ENCODE measurements at regions not wholly inside any gene's neighbourhood (a gene's known extent, or its start where the extent isn't known, plus 50 kb on each side); places are given as distances from the start of the nearest gene placed in this dataset.

DNA sequence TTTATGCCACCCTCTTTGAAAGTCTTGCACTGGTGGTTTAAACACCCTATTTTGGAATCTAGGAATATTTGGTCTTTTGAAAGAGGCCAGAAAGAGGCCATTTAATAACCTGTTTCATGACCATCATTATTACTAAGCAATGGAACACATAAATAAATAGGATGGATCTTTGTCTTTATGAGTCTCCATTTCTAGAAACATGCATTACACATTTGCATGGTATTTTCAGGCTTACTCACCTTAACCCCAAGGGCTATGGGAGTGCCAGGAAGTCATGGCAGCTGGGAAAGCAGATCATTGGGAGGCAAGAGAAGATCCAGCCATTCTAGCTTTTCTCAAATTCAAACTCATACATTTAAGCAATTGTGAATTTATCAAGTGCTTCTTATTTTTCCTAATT, 185.8 kb upstream of the POU2AF2 start:
- no peak for ATAC-seq (ENCODE audit: low FRiP score in 2 of 2)
- Histone ChIP-seq H3K4me1 (no peaks in the 10 kb centered on the region), H3K9me3 (no peaks in the 10 kb centered on the region), H3K36me3 (no peaks in the 10 kb centered on the region), H3K27ac (no peak overlapping the region), H3K4me3 (no peak overlapping the region), H3K27me3 (no peaks in the 10 kb centered on the region)
- DNase-seq, result no peak
- TF ChIP-seq POLR2AphosphoS5 (IDR thresholded peaks at IDR 0.05), result no peak

DNA sequence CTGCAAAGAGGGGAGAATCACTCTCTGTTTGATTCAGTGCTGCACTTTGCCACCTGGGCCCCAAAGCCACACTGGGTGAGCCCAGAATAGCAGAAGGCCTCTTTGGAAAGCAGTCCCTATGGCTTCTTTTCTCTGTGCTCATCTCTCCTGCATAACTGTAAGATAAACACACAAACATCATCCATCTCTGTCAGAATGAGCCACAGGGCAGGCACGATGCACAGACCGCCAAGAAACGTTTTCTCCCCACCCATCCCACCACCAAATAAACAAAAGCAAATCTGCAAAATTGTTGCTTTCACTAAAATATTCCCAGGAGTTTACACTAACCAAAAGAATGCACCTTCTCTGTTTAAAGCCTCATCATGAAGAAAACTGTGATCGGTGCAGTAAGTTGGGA, 196.4 kb upstream of the POU2AF2 start:
- DNase-seq (no peak), ATAC-seq (ENCODE audit: low FRiP score in 2 of 2) (no peak)
- TF ChIP-seq EP300 (IDR thresholded peaks at IDR 0.05) (no peak), POLR2A (IDR thresholded peaks at IDR 0.05) (no peak), POLR2AphosphoS5 (IDR thresholded peaks at IDR 0.05) (no peak)
- TF ChIP-seq, protein P1, sequence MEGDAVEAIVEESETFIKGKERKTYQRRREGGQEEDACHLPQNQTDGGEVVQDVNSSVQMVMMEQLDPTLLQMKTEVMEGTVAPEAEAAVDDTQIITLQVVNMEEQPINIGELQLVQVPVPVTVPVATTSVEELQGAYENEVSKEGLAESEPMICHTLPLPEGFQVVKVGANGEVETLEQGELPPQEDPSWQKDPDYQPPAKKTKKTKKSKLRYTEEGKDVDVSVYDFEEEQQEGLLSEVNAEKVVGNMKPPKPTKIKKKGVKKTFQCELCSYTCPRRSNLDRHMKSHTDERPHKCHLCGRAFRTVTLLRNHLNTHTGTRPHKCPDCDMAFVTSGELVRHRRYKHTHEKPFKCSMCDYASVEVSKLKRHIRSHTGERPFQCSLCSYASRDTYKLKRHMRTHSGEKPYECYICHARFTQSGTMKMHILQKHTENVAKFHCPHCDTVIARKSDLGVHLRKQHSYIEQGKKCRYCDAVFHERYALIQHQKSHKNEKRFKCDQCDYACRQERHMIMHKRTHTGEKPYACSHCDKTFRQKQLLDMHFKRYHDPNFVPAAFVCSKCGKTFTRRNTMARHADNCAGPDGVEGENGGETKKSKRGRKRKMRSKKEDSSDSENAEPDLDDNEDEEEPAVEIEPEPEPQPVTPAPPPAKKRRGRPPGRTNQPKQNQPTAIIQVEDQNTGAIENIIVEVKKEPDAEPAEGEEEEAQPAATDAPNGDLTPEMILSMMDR (IDR thresholded peaks at IDR 0.05), result no peak
- Histone ChIP-seq H3K9me3 (no peaks in the 10 kb centered on the region), H3K36me3 (no peaks in the 10 kb centered on the region), H3K27me3 (no peaks in the 10 kb centered on the region), H3K27ac (no peak overlapping the region), H3K4me1 (no peaks in the 10 kb centered on the region), H3K4me3 (no peak overlapping the region)
- 82 to 91% methylated on average over 4 of the region's 4 CpGs for WGBS, 2 donors

DNA sequence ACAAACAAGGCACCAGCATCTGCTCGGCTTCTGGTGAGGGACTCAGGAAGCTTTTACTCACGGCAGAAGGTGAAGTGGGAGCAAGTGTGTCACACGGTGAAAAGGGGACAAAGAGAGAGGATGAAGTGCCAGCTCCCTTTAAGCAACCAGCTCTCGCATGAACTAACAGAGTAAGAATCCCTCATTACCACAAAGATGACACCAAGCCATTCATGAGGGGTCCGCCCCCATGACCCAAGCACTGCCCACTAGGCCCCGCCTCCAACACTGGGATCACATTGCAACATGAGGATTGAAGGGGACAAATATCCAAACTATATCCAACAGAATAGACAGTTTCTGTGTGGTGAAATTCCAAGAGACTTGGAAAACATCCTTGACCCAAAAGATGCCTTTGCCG, 198.2 kb upstream of the POU2AF2 start:
- no peaks in the 10 kb centered on the region for H3K27me3 ChIP-seq
- DNase-seq (no peak), ATAC-seq (ENCODE audit: low FRiP score in 2 of 2) (no peak)
- 81 to 90% methylated on average over 7 of the region's 7 CpGs for WGBS, 2 donors
- H3K4me3 ChIP-seq, result no peak overlapping the region
- no peaks in the 10 kb centered on the region for H3K9me3 ChIP-seq
- TF ChIP-seq POLR2A (IDR thresholded peaks at IDR 0.05) (no peak), POLR2AphosphoS5 (IDR thresholded peaks at IDR 0.05) (no peak)
- no peaks in the 10 kb centered on the region for H3K4me1 ChIP-seq
- H3K36me3 ChIP-seq, result no peaks in the 10 kb centered on the region
- no peak overlapping the region for H3K27ac ChIP-seq

DNA sequence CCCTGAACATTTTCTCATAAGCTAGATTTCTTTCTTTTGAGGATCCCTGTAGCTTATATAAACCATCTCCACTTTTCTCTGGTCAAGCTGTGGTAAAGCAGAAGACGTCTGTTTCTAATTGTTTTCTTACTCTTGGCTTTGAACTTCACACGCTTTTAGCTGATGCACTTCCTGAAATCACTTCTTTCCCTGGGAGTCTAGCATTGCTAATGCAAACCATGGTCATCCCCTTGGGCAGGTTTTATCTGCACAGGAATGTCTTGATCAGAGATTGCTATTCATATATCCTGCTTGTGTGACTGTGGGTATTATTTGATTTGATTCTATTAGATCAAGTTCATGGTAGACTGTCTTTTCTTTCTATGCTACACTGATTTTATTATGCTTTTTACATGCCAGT, 199.2 kb upstream of the POU2AF2 start:
- Histone ChIP-seq H3K27ac (no peak overlapping the region), H3K4me3 (no peak overlapping the region), H3K9me3 (no peaks in the 10 kb centered on the region), H3K36me3 (no peaks in the 10 kb centered on the region), H3K27me3 (no peaks in the 10 kb centered on the region), H3K4me1 (no peaks in the 10 kb centered on the region)
- 47 to 68% methylated on average over 2 of the region's 2 CpGs for WGBS, 2 donors
- no peak for TF ChIP-seq POLR2AphosphoS5 (IDR thresholded peaks at IDR 0.05)
- no peak for TF ChIP-seq POLR2A (IDR thresholded peaks at IDR 0.05)
- no peak for TF ChIP-seq EP300 (IDR thresholded peaks at IDR 0.05)
- TF ChIP-seq, protein P1 (IDR thresholded peaks at IDR 0.05), result no peak
- DNase-seq (no peak), ATAC-seq (ENCODE audit: low FRiP score in 2 of 2) (no peak)

DNA sequence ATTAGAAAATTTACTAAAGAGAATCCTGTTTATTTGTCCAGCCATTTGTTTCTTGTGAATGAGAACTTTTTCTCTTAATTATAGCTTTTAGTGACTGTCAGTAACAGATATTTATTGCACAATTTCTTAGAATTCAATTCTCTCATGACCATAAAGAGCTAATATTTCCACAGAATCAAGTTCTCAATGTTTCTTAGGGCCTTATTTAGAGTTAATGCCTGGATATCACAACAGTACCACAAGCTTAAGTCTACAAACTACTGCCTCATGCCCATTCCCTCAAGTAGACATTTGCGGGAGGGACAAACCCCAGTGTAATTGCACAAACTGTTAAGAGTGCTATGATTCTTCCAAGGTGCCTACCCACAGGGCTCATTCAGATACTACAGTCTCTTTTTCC, 199.7 kb upstream of the POU2AF2 start:
- no peaks in the 10 kb centered on the region for H3K36me3 ChIP-seq
- no peak overlapping the region for H3K4me3 ChIP-seq
- no peaks in the 10 kb centered on the region for H3K27me3 ChIP-seq
- no peaks in the 10 kb centered on the region for H3K9me3 ChIP-seq
- no peak overlapping the region for H3K27ac ChIP-seq
- DNase-seq (no peak), ATAC-seq (ENCODE audit: low FRiP score in 2 of 2) (peak in 1 of 2 donors; percentile 47)
- TF ChIP-seq POLR2AphosphoS5 (IDR thresholded peaks at IDR 0.05) (no peak), EP300 (IDR thresholded peaks at IDR 0.05) (no peak), POLR2A (IDR thresholded peaks at IDR 0.05) (no peak)
- TF ChIP-seq, protein P1 (IDR thresholded peaks at IDR 0.05), result no peak
- no peaks in the 10 kb centered on the region for H3K4me1 ChIP-seq
- WGBS, 2 donors, result 85 to 91% methylated on average over 1 of the region's 1 CpG

DNA sequence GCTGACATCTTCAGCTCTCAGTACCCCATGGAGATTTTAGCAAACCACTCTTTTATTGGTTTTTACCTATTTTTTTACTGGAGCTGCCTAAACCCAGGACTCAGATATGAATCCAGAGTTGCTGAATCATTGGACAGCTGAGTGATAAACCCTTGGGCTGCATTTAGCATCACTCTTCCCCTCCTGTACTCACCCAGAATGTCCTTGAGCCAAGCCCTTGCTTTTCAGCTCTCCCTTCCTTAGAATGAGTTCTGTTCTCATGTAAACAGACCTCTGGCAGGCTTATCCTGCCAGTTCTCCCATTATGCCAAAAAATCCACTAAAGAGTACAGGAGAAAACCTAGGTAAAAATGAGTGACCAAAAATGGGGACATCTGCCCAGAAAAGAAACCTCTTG, 200.1 kb upstream of the POU2AF2 start:
- TF ChIP-seq POLR2A (IDR thresholded peaks at IDR 0.05), result no peak
- no peak for TF ChIP-seq POLR2AphosphoS5 (IDR thresholded peaks at IDR 0.05)
- TF ChIP-seq EP300 (IDR thresholded peaks at IDR 0.05), result no peak
- TF ChIP-seq, protein P1 (IDR thresholded peaks at IDR 0.05), result no peak
- Histone ChIP-seq H3K9me3 (no peaks in the 10 kb centered on the region), H3K27ac (no peak overlapping the region), H3K4me3 (no peak overlapping the region), H3K27me3 (no peaks in the 10 kb centered on the region), H3K4me1 (no peaks in the 10 kb centered on the region), H3K36me3 (no peaks in the 10 kb centered on the region)
- DNase-seq, result no peak
- peak in 1 of 2 donors; percentile 24 for ATAC-seq (ENCODE audit: low FRiP score in 2 of 2)

All from upper lobe of left lung (tissue), 6 donors.